IPS-20b (cell line): ENCODE measurements at regions not wholly inside any gene's neighbourhood (a gene's known extent, or its start where the extent isn't known, plus 50 kb on each side); places are given as distances from the start of the nearest gene placed in this dataset.

Experiments
- H3K27ac ChIP-seq: one replicate; pipeline ENCODE4 v1.5.1; 2013; ENCODE audit warnings: low read length
- H3K27me3 ChIP-seq: 2 replicates; pipeline ENCODE4 v1.6.1; 2013; ENCODE audit warnings: mild to moderate bottlenecking, low read length, inconsistent platforms; ENCODE audit not compliant: insufficient read depth
- H3K36me3 ChIP-seq: 2 replicates; pipeline ENCODE4 v1.6.1; 2013; ENCODE audit warnings: low read depth, mild to moderate bottlenecking, inconsistent platforms, low read length, moderate library complexity; ENCODE audit not compliant: insufficient read depth
- H3K4me1 ChIP-seq: 2 replicates; pipeline ENCODE4 v1.6.1; 2013; ENCODE audit warnings: mild to moderate bottlenecking, control low read depth, inconsistent platforms, low read length, moderate library complexity; ENCODE audit not compliant: insufficient read depth
- H3K4me3 ChIP-seq: 2 replicates; pipeline ENCODE4 v1.5.1; 2013; ENCODE audit warnings: mild to moderate bottlenecking, low read length, inconsistent platforms
- H3K9ac ChIP-seq: 2 replicates; pipeline ENCODE4 v1.6.1; 2013; ENCODE audit warnings: low read depth, mild to moderate bottlenecking, inconsistent platforms, low read length, moderate library complexity
- H3K9me3 ChIP-seq: 2 replicates; pipeline ENCODE4 v1.6.1; 2013; ENCODE audit warnings: mild to moderate bottlenecking, low read depth, low read length, inconsistent platforms; ENCODE audit not compliant: insufficient read depth

DNA sequence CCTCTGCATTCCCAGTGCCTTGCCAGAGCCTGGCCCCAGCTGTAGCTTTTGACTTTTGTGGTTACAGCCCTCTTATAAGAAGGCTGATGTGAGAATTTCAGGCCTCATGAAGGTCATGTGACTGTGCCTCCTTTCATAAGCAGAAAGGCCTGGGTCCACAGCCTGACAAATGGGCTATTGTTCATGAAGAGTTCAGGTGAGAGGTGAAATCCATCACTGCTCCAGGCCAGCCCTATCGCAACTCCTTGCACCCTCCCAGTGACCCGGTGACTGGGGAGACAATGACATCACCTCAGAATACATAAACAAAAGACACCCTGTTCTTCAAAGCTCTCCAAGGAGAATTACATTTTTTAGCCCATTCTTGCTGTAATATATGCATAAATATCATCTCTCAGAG lies 321.5 kb downstream of the PCNX1 start:
- Histone ChIP-seq H3K4me1 (no peaks in the 10 kb centered on the region), H3K27me3 (no peaks in the 10 kb centered on the region), H3K4me3 (no peak overlapping the region), H3K9me3 (no peaks in the 10 kb centered on the region), H3K36me3 (no peaks in the 10 kb centered on the region), H3K27ac (no peak overlapping the region), H3K9ac (no peak overlapping the region)

- no peak overlapping the region for H3K4me3 ChIP-seq
- H3K9me3 ChIP-seq: no peaks in the 10 kb centered on the region
Measured at GRCh38 chr14:71229875-71230274, 322.6 kb downstream of the PCNX1 start.

GRCh38 chr14:71230897-71231296 lies 323.6 kb downstream of the PCNX1 start:
- no peak overlapping the region for H3K4me3 ChIP-seq
- H3K27me3 ChIP-seq: no peaks in the 10 kb centered on the region
- no peak overlapping the region for H3K9ac ChIP-seq
- H3K4me1 ChIP-seq: no peaks in the 10 kb centered on the region
- H3K36me3 ChIP-seq: no peaks in the 10 kb centered on the region
- H3K27ac ChIP-seq: no peak overlapping the region
- H3K9me3 ChIP-seq: no peaks in the 10 kb centered on the region

More at GRCh38 chr14:71229875-71230274, 322.6 kb downstream of the PCNX1 start:
- Histone ChIP-seq H3K9ac (no peak overlapping the region), H3K36me3 (no peaks in the 10 kb centered on the region), H3K4me1 (no peaks in the 10 kb centered on the region), H3K27me3 (no peaks in the 10 kb centered on the region), H3K27ac (no peak overlapping the region)

DNA sequence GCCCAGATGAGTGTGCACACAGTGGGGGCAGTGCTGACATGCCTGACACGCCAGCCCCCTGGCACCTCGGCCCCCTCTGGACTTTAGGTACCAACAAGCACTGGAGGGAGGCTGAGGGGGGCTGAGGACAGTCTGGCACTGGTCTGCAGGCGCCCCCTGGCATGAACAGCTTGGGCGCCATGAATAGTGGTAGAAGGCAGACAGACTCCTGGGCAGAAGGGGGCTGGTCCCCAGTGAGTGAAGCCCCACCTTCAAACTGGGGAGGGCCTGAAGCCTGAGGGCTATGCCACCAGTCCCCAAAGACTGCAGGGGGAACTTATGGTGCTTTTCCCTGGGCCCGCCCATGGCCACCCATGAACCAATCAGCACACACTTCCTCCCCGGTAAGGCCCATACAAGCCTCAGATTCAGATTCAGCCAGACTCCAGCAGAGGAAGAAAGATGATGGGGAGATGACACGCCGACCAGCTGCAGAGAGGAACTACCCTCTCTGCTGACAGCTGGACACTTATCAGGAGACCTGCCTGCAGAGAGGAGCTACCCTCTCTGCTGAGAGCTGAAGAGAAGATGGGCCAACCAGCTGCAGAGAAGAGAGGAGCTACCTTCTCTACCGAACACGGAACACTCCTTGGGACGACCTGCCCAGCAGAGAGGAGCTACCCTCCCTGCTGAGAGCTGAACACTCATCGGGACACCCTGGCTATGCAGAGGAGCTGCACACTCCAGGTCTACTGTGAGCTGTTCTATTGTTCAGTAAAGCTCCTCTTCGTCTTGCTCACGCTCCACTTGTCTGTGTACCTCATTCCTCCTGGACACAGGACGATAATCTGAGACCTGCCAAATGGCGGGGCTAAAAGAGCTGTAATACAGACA lies 324.5 kb downstream of the PCNX1 start:
- Histone ChIP-seq H3K4me3 (no peak overlapping the region), H3K27ac (no peak overlapping the region), H3K4me1 (no peaks in the 10 kb centered on the region), H3K9me3 (no peaks in the 10 kb centered on the region), H3K27me3 (no peaks in the 10 kb centered on the region), H3K36me3 (no peaks in the 10 kb centered on the region), H3K9ac (no peak overlapping the region)

DNA sequence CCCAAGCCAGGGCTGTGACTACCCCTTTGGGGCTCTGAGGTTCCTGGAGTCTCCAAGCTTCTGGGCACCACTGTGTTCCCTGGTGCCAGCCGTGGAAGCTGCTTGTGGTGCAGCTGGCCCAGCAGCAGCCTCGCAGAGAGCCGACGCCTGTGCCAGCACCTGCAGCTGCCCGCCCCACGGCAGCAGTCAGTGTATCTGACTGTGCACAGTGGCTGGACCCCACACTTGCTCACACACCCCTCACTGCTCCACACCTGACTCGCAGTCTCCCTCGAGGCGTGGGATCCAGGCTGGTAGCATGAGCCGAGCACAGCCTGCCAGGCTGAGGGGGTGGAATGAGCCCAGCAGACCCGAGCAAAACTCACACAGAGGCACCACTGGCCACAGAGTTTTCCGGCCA lies 325.2 kb downstream of the PCNX1 start:
- H3K27ac ChIP-seq: no peak overlapping the region
- H3K4me3 ChIP-seq: no peak overlapping the region
- H3K9me3 ChIP-seq: no peaks in the 10 kb centered on the region
- no peaks in the 10 kb centered on the region for H3K36me3 ChIP-seq
- H3K4me1 ChIP-seq: no peaks in the 10 kb centered on the region
- H3K9ac ChIP-seq: no peak overlapping the region
- no peaks in the 10 kb centered on the region for H3K27me3 ChIP-seq

GRCh38 chr14:71235875-71236274 lies 328.6 kb downstream of the PCNX1 start:
- Histone ChIP-seq H3K27ac (no peak overlapping the region), H3K9me3 (no peaks in the 10 kb centered on the region), H3K9ac (no peak overlapping the region), H3K4me3 (no peak overlapping the region), H3K27me3 (no peaks in the 10 kb centered on the region), H3K4me1 (no peaks in the 10 kb centered on the region), H3K36me3 (no peaks in the 10 kb centered on the region)

GRCh38 chr14:71236487-71236886 lies 329.2 kb downstream of the PCNX1 start:
- Histone ChIP-seq H3K27ac (no peak overlapping the region), H3K4me3 (no peak overlapping the region), H3K9ac (no peak overlapping the region), H3K36me3 (no peaks in the 10 kb centered on the region), H3K9me3 (no peaks in the 10 kb centered on the region), H3K4me1 (no peaks in the 10 kb centered on the region), H3K27me3 (no peaks in the 10 kb centered on the region)

GRCh38 chr14:71237556-71237955 lies 330.3 kb downstream of the PCNX1 start:
- no peaks in the 10 kb centered on the region for H3K4me1 ChIP-seq
- H3K9me3 ChIP-seq: no peaks in the 10 kb centered on the region
- H3K9ac ChIP-seq: no peak overlapping the region
- no peak overlapping the region for H3K27ac ChIP-seq
- no peaks in the 10 kb centered on the region for H3K36me3 ChIP-seq
- no peak overlapping the region for H3K4me3 ChIP-seq
- H3K27me3 ChIP-seq: no peaks in the 10 kb centered on the region

- H3K9ac ChIP-seq: no peak overlapping the region
- no peak overlapping the region for H3K4me3 ChIP-seq
- no peaks in the 10 kb centered on the region for H3K4me1 ChIP-seq
- H3K9me3 ChIP-seq: no peaks in the 10 kb centered on the region
- no peaks in the 10 kb centered on the region for H3K36me3 ChIP-seq
- H3K27me3 ChIP-seq: no peaks in the 10 kb centered on the region
- no peak overlapping the region for H3K27ac ChIP-seq
Measured at GRCh38 chr14:71238835-71239234, 331.6 kb downstream of the PCNX1 start.

DNA sequence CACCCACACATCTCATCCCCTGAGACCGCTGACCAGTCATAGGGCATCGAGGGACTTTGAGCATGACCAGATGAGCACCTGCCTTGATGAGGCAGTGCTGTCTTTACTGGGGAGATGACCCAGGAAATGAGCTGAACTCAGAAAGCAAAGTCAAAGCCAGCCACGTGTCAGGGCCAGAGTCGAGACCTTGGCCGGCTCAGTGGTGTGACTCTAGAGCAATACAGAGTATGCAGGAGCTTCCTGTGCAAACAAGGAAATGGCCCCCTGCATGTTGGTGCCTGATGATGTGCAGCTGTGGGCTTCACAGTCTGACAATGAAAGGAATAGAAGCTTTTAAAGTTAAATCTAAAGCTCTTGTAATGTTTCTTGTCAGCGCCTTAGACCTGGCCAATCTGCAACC lies 332.9 kb downstream of the PCNX1 start:
- no peak overlapping the region for H3K9ac ChIP-seq
- no peaks in the 10 kb centered on the region for H3K36me3 ChIP-seq
- no peaks in the 10 kb centered on the region for H3K27me3 ChIP-seq
- no peak overlapping the region for H3K4me3 ChIP-seq
- H3K4me1 ChIP-seq: no peaks in the 10 kb centered on the region
- no peak overlapping the region for H3K27ac ChIP-seq
- no peaks in the 10 kb centered on the region for H3K9me3 ChIP-seq

DNA sequence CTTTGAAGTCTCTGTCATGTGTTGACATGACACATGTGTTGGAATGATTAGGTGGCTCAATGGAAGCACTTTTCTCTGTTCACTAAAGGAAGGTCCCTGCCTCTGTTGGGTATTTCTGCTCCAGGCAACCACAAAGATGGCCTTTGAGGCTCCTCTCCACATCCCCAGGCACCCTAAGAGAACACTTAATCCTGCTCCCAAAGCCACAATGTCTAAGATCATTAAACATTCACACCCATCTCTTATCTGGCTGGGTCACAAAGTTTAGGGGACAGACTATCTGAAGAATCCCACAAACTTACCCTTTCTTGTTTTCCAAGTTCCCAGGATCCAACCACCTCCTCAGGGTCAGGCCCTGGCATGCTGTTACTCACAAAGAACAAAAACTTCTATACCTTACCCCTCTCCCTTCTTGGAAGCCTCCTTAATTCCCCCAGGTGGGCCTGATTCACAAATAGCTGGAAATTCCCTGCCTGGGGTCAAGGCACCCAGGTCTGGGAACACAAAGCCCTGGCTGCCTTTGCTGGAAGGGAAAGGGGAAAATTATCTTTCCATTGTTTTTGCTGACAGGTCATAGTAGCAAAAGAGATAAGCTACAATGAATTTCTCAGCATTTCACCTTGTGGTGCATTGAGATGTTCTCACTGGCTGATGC lies 333.7 kb downstream of the PCNX1 start:
- Histone ChIP-seq H3K27me3 (no peaks in the 10 kb centered on the region), H3K4me1 (no peaks in the 10 kb centered on the region), H3K9me3 (no peaks in the 10 kb centered on the region), H3K36me3 (no peaks in the 10 kb centered on the region), H3K9ac (no peak overlapping the region), H3K4me3 (no peak overlapping the region), H3K27ac (no peak overlapping the region)

GRCh38 chr14:71242237-71242748 lies 335.0 kb downstream of the PCNX1 start:
- Histone ChIP-seq H3K9me3 (no peaks in the 10 kb centered on the region), H3K27ac (no peak overlapping the region), H3K4me1 (no peaks in the 10 kb centered on the region), H3K4me3 (no peak overlapping the region), H3K9ac (no peak overlapping the region), H3K27me3 (no peaks in the 10 kb centered on the region), H3K36me3 (no peaks in the 10 kb centered on the region)
